Putamen (tissue), 1 donor: ENCODE measurements at regions not wholly inside any gene's neighbourhood (a gene's known extent, or its start where the extent isn't known, plus 50 kb on each side); places are given as distances from the start of the nearest gene placed in this dataset.

ENCODE experiments used
- DNase-seq: peaks from one replicate; pipeline ENCODE4 v3.0.0-alpha.2; 2016; ENCODE audit warnings: low spot score

DNA sequence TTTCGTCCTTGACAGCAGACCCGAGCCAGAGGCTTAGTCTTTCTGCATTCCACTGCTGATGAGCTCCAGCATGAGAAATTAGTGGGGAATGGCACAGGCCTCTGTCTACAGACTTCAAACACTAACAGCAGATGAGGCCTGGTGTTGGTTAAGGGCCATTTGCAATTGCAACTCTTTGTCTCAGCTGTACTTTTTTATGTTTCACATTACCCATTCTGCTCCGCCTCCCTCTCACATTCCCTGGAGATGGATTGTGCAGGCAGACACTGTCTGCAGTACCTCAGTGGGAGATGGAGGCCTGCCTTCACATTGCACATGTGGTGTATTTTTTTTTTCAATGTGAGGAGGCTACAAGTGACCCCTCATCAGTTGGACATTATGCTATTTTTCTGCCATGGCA is 370.2 kb downstream of the DUSP10 start:
- no peak for DNase-seq

DNA sequence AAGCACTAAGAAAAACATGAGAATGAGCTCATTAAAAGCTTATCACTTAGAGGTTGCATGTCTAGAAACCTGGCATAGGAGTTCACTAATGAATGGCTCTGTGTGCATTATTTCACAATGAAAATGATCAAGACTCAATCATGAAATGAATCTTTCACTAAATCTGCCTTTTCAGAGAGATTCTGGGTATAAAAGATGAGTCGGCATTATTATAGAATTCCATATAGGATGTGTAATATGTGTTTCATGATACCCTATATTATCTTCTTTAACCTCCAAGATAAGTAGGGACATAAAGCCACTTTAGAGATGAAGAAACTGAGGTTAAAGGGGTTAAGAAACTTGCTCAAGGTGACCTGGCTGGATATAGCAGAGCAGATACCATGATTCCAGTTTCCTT is 368.1 kb downstream of the DUSP10 start:
- no peak for DNase-seq

DNA sequence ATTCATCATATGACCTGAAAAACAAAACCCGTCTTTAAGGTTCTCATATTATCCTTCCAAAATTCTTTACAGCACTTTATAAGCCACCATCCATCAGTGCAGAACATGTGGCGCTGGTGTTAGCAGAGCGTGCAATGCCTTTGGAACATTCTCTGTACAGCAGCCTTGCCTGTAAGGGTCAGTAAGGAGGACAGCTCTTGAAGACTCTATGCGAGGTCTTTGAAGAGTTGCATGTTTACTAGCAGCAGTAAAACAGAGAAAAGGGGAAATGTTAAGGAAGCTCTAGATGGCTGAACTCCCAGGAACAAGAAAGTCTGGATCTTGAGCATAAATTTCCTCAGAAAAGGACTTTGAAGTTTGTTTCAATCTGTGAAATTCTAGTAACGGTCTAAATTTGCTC is 365.6 kb downstream of the DUSP10 start:
- no peak for DNase-seq

DNA sequence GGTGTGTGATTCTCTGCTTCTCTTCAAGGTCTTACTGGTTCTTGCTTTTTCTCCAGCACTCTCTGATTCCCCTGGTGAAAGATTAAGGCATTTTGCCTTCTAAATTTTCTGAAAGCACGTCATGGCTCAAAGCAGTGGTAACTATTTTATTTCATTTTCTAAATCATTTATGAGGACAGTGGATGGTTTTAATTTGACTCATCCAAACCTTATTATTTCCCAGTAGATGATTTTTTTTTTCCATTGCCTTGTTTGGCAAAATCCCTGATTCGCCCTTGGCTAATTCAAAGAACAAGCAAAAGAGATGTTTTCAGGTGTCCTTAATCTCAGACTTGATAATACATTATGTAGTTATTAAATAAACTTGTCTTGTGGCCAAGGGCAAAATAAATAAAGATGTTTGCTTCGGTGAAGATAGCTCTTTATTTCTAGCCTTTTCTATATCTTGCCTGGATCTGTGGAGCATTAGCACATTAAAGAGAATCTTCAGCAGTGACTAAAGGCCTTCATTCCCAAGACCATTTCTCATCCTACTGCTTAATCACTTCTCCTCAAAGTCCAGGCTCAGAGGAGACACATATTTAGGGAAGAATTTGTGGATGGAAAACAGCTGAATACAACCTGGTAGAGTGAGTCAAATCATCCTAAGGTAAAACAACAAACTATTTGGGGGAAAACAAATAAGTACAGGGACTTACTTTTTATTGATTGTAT is 359.8 kb downstream of the DUSP10 start:
- no peak for DNase-seq

DNA sequence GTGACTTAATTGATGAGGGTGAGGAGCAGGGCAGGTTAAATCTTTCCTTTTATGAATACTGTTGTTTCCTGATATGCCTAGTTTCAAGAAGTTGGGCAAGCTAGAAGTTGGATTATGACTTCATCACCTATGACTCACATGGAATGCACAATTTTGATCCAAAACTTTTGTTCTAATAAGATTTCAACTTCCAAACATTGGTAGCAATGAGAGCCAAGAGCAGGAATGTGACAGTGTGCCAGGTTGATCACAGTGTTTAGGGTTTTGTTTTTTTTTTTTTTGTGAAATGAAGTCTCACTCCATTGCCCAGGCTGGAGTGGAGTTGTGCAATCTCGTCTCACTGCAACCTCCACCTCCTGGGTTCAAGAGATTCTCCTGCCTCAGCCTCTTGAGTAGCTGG is 349.4 kb downstream of the DUSP10 start:
- no peak for DNase-seq

DNA sequence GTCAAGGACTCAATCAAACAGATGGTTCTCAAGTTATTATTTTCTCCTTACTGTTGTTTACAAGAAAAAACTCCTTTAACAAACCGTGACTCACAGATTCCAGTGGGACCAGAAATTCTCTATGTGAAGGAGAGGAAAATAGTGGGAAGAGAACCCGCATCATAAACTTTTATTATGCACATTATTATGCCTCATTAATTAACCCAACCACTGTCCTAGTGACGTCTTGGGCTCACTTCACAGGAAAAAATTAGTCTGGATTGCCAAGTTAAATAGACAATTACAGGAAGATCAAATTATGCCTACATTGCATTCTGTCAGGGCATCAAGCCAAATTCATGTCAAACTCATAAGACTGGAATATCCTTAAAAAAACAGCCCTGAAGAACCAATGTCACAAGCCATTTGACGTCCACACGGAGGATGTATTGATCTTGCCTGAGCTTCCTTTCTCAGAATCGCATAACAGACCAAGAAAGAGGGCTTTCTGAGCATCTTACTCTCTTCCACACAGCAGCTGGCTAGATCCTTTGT is 347.8 kb downstream of the DUSP10 start:
- no peak for DNase-seq

DNA sequence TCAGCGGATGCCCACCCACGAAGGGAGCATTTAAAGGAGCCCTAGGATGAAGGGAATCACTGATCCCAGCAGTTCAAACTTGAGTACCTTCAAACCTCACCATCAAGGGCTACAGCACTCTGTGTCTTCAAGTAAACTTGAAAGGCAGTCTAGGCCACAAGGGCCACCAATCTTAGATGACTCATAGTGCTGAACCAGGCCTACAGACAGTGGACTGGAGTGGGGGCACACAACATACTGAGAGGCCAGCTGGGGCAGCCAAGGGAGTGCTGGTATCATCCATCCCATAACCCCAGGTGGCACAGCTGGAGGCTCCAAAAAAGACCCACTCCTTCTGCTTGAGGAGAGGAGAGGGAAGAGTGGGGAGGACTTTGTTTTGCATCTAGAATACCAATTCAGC is 345.4 kb downstream of the DUSP10 start:
- DNase-seq: no peak

DNA sequence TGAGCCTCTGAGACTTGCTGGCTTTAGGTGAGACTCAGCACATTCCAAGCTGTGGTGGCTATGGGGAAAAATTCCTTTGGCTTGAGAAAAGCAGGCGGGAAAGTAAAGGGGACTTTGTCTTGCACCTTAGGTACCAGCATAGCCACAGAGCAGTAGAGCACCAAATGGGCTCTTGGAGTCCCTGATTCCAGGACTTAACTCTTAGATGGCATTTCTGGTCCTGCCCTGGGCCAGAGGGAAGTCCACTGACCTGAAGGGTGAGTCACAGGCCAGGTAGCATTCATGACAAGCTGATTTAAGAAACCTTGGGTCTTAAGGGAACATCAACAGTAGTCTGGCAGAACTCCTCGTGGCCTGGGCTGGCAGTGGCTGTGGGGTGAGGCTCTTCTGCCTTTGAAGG is 344.7 kb downstream of the DUSP10 start:
- no peak for DNase-seq

DNA sequence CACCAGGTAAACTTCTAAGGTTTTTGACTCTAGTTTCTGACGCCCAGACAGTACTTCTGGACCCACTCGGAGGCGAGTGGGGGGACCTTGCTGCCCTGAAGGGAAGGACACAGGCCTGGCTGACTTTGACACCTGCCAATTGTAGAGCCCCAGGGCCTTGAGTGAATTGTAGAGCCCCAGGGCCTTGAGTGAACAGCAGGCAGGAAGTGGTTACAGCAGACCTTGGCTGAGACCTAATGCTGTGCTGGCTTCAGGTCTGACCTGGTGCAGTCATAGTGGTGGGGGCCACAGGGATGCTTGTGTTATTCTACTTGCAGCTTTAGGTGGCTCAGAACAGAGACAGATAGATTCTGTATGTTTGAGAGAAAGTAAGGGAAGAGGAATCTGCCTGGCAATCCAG is 344.3 kb downstream of the DUSP10 start:
- no peak for DNase-seq

DNA sequence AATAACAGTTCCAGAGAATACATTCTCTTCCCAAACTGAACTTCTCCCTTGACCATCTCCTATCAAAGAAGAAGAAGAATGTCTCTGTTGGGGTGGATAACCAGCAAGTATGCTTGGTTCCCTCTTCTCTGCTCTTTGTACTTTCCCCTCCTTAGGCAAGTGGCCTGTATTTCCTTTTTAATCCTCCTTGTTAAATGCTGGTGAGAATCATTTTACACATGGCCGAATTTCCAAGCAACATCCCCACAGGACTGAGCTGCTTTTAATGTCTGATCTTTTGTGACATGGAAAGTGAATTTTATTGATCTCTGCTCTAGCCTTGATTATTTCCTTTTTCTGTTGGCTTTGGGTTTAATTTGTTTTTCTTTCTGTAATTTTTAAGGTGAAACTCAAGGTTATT is 336.7 kb downstream of the DUSP10 start:
- no peak for DNase-seq

DNA sequence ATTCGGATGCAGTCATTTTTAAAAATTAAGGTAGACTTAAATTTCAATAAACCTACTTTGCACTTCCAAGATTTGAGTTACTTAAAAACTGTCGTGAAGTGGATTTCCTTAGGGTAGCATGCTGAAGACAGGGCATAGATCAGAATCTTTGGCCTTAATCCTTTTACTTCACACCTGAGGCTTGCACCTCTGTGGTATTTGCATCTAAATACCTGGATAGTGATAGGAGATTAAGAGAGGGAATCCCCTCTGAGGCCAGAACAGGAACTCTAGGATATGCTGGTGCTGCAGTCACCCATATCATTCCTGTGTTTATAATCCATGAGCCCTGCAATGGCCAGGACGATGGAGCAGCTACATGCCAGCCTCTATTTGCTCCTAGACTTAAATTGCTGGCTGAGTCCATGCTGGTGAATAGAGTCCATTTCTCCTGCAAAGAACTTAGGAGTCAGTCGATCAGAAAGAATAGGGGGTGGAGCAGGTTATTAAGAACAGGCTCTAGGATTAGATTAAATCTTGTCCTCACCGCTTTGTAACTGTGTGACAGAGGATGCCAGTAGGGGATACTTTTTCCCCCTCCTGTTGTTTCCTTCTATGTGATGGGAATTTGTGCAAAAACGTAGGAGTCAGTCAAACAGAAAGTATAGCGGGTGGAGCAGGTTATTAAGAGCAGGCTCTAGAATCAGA is 333.6 kb downstream of the DUSP10 start:
- DNase-seq: no peak

DNA sequence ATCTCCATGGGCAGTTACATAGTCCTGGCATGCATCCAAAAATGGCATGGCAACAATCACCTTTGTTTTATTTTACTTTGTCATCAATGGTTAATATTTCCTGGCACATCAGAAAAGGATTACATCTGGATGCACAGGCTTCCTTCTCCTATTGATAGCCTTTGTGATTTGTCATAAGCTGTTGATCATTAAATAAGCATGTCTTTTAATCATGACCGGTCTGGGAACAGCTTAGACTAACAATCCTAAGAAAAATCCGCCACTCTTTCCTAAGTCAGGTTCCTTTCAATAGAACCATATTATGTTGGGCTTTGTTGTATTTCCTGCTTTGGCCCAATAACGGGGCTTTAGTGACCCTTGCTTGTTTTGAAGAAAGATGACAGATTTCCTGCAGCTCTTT is 330.6 kb downstream of the DUSP10 start:
- DNase-seq: no peak

DNA sequence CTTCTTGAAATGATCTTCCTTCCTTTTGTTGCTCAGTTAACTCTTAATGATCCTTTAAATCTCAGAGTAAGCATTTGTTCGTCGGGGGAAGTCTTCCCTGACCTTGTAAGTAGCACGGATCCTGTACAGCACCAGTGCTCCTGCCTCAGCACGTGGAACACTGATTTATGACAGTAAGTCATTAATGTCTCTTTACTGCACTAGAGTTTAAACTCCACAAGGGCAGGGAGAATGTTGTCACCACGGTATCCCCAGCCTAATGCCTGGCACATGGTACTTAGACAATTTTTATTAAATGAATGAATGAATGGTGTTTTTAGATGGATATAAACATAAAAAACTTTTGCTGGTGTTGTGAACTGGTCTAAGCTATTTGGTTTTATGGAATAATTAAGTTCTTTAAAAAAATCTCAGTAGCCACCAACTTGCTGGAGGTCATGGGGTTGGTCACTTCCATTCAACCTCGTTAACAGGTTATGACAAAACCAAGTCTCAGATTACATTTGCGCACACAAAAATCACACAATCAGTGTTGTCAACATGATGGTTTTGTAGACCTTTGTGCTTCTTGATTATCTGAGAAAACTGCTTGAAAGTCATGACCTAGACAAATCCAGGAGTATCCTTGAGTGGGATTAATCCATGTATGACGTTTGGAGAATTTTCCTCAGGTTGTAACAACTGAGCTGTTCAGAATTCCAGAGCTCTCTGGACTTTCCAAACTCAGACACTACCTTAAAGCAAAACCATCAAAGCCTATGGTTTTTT is 326.9 kb downstream of the DUSP10 start:
- no peak for DNase-seq

DNA sequence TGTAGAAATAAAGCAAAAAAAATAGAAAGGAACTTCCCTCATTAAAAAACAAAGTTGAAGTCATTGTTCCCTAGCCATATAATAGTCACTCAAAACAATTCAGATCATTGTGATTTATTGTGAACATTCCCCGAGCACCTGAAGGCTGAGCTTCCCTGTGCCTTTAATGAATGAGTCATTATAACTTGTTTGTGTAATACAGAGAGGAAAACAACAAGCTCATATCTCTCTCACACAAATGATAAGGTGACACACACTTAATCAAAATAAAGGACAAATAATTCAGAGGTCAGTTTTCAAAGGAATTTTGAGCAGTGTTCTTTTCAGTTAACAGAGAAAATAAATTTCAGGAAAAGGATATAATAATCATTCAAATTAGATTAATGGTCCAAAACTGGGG is 326.2 kb downstream of the DUSP10 start:
- DNase-seq: no peak

DNA sequence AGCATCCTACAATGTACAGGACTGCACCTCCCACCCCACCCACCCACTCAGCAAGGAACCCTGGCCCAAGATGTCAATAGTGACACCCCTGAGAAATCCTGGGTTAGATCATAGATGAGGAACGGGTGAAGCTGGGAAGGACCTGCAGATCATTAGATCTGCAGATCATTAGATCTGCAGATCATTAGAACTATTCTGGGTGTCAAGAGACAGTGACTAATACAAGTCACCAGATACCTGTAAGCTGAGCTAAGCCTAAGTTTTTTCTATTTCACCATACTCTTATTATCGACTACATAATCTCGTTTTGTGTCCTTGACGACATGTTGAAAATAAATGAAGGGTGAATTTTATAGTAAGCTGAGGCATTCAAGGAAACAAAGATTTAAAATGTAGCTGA is 325.7 kb downstream of the DUSP10 start:
- DNase-seq: no peak

DNA sequence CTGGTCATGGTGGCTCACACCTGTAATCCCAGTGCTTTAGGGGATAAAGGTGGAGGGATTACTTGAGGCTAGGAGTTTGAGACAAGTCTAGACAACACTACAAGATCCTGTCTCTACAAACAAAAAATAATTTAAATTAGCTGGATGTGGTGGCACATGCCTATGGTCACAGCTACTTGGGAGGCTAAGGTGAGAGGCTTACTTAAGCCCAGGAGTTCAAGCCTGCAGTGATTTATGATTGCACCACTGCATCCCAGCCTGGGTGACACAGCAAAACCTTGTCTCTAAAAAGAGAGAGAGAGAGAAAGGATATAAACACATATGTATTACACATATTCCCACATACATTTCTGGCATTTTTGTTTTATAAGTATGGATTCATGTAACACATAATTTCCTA is 325.2 kb downstream of the DUSP10 start:
- DNase-seq: no peak

DNA sequence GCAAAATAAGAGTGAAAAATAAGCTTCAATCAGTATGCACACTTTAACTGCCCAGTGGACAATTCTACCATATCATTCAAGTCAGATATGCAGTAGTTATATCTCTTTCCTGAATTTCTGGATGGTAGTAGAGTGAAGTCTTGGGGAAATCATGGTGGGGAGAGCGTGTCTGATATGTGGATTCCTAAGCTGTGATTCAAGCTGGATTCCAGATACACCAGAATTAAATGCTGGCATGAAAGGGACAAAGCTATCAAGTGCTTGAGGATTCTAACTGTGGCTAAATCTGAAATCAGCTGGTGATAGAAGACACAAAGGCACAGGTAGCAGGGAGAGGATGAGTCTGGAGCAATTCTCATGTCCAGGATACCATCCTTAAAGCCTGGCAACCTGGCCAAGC is 323.5 kb downstream of the DUSP10 start:
- no peak for DNase-seq

DNA sequence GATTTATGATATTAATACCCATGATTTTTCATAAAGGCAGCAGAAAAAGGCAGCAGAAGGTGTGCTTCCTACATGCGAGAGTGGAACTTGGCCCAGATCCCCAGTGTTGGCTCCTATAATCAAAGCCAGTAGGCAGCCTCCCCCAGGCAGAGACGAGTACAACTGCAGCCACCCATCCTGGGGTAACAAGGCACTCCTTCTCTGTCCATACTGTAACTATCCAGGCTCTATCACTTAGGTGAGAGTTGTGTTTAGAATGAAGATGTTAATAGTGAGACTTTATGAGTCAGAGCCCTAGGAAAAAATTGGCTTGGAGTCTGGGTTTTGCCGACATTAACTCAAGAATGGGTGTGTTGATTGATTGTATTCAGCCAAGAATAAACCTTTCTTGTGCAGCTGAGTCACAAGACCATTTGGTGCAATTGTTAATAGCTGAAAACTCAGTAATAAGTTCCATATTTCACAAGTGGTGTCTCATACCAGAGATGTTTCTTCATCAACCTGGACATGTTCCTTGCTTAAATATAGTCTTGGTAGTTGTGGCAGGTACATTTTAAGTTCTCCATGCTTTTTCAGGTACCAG is 322.3 kb downstream of the DUSP10 start:
- DNase-seq: no peak

DNA sequence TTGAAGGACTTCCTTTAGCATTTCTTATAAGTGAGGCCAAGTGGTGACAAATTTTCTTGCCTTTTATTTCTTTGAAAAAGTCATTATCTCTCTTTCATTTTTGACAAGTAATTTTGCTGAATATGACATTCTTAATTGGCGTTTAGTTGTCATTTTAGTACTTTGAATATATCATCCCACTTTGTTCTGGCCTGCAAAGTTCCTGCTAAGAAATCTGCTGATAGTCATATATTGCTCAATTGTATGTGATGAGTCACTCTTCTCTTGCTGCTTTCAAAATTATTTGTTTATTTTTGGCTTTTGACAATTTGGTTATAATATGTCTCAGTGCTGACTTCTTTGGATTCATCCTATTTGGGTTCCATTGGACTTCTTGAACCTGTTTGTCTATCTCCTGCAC is 312.6 kb downstream of the DUSP10 start:
- no peak for DNase-seq

DNA sequence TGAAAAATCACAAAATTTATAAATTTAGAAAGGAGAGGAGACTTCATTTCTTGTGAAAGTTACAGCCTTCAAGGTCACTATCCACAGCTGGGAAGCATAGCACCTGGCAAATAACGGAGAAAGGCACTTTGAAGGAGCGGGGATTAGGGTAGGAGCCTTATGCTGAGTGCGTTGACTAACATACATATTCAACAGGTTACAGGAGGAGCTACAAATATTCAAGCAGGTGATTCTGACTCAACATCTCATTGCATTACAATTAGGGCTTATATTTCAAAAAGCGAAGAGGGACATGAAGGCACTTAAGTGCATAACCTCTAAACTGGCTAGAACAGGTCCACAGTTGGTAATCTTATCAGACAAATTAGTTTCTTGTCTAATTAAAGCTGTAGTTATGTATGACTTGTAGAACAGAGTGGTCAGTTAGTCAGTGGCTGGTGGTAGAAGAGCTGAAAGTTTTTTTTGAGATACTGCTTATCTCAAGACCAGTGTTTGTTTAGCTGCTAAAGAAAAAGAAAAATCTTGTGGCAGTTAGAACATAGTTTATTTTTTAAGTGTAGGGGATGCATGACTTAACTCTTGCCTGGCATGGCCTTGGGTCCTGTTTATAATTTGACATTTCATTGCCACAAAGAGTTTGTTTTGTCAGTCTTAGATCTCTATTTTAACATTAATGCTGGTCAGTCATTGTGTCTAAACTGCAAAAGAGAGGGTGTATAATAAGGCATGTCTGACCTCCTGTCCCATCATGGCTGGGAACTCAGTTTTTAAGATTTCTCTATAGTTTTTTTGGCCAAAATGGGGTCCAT is 311.5 kb downstream of the DUSP10 start:
- no peak for DNase-seq

DNA sequence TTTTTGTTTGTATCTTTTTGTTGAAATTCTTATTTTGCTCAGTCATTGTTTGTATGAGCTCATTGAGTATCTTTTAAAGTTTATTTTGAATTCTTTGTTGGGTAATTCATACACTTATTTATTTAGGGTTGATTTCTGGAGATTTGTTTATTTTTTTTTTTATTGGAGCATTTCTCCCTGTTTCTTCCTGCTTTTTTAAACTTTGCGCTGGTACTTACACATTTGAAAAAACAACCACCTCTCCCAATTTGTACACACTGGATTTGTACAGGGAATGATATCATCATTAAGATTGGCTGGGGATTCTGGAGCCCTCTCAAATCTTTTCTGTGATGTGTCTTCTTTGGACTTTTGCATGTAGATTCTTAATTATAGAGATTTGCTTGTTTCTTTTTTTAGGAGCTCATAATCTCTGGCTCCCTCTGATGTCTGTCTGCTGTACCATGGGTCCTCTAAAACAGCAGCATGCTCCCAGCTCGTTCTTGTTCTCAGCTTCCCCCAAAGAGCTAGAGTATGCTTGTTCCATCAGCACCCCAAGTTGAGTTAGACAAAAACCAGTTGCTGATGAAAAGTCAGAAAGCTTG is 310.7 kb downstream of the DUSP10 start:
- DNase-seq: no peak
